ENCODE measurements at regions not wholly inside any gene's neighbourhood (a gene's known extent, or its start where the extent isn't known, plus 50 kb on each side); places are given as distances from the start of the nearest gene placed in this dataset.

DNA sequence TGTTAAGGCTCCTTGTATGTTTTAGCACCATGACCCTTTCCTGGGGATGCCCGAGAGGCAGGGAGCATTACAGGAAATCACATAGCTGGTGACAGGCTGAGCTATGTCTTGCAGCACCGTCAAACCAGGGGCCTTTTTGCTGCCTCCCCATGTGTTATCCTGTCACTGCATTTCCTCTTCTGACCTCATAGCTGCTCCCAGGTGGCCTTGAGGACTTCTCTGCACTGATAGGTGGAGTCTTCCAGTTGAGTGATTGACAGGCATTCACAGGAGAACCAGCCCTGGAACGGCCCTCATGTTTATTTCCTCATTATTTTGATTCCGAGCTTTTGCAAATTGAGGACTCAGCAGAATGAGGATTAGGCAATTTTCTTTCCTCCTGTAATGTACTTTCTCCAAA lies 349.6 kb downstream of the HAPSTR1 start:
- no peak for TF ChIP-seq BACH2 (CRISPR knock-in tag; IDR thresholded peaks at IDR 0.05; ENCODE audit: borderline replicate concordance)
- no peak for TF ChIP-seq PPARA (CRISPR knock-in tag; IDR thresholded peaks at IDR 0.05; ENCODE audit: borderline replicate concordance)
- no peak for TF ChIP-seq ZFP30 (CRISPR knock-in tag; IDR thresholded peaks at IDR 0.05)
- TF ChIP-seq RARB (CRISPR knock-in tag; IDR thresholded peaks at IDR 0.05): no peak
- TF ChIP-seq, protein P1, sequence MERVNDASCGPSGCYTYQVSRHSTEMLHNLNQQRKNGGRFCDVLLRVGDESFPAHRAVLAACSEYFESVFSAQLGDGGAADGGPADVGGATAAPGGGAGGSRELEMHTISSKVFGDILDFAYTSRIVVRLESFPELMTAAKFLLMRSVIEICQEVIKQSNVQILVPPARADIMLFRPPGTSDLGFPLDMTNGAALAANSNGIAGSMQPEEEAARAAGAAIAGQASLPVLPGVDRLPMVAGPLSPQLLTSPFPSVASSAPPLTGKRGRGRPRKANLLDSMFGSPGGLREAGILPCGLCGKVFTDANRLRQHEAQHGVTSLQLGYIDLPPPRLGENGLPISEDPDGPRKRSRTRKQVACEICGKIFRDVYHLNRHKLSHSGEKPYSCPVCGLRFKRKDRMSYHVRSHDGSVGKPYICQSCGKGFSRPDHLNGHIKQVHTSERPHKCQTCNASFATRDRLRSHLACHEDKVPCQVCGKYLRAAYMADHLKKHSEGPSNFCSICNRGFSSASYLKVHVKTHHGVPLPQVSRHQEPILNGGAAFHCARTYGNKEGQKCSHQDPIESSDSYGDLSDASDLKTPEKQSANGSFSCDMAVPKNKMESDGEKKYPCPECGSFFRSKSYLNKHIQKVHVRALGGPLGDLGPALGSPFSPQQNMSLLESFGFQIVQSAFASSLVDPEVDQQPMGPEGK (CRISPR knock-in tag; IDR thresholded peaks at IDR 0.05; ENCODE audit: borderline replicate concordance): no peak
- TF ChIP-seq SNAI2 (CRISPR knock-in tag; IDR thresholded peaks at IDR 0.05): no peak
- TF ChIP-seq POU6F1 (CRISPR knock-in tag; IDR thresholded peaks at IDR 0.05; ENCODE audit: borderline replicate concordance, low read depth): no peak
- no peak for TF ChIP-seq TCF4 (CRISPR knock-in tag; IDR thresholded peaks at IDR 0.05; ENCODE audit: borderline replicate concordance)
- no peak for TF ChIP-seq CSDC2 (CRISPR knock-in tag; IDR thresholded peaks at IDR 0.05)
- TF ChIP-seq ARNTL (CRISPR knock-in tag; IDR thresholded peaks at IDR 0.05; ENCODE audit: borderline replicate concordance, low read depth): no peak
- TF ChIP-seq ZNF70 (CRISPR knock-in tag; IDR thresholded peaks at IDR 0.05): no peak
- TF ChIP-seq, protein P2, sequence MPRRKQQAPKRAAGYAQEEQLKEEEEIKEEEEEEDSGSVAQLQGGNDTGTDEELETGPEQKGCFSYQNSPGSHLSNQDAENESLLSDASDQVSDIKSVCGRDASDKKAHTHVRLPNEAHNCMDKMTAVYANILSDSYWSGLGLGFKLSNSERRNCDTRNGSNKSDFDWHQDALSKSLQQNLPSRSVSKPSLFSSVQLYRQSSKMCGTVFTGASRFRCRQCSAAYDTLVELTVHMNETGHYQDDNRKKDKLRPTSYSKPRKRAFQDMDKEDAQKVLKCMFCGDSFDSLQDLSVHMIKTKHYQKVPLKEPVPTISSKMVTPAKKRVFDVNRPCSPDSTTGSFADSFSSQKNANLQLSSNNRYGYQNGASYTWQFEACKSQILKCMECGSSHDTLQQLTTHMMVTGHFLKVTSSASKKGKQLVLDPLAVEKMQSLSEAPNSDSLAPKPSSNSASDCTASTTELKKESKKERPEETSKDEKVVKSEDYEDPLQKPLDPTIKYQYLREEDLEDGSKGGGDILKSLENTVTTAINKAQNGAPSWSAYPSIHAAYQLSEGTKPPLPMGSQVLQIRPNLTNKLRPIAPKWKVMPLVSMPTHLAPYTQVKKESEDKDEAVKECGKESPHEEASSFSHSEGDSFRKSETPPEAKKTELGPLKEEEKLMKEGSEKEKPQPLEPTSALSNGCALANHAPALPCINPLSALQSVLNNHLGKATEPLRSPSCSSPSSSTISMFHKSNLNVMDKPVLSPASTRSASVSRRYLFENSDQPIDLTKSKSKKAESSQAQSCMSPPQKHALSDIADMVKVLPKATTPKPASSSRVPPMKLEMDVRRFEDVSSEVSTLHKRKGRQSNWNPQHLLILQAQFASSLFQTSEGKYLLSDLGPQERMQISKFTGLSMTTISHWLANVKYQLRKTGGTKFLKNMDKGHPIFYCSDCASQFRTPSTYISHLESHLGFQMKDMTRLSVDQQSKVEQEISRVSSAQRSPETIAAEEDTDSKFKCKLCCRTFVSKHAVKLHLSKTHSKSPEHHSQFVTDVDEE (CRISPR knock-in tag; IDR thresholded peaks at IDR 0.05): no peak
- no peak for TF ChIP-seq GLIS3 (CRISPR knock-in tag; IDR thresholded peaks at IDR 0.05)

Measured in SK-N-SH treated with all-trans-retinoic acid at 6 μM for 48 hours (cell line).